NT2/D1 (cell line): ENCODE measurements at regions not wholly inside any gene's neighbourhood (a gene's known extent, or its start where the extent isn't known, plus 50 kb on each side); places are given as distances from the start of the nearest gene placed in this dataset.

Source experiments
- YY1 ChIP-seq: IDR thresholded peaks from 2 replicates; pipeline ENCODE4 v1.6.1; 2011; ENCODE audit not compliant: insufficient read length, insufficient read depth
- ZNF274 ChIP-seq: IDR thresholded peaks from 2 replicates; pipeline ENCODE4 v1.6.1; 2011; ENCODE audit warnings: mild to moderate bottlenecking, low read depth, low read length

DNA sequence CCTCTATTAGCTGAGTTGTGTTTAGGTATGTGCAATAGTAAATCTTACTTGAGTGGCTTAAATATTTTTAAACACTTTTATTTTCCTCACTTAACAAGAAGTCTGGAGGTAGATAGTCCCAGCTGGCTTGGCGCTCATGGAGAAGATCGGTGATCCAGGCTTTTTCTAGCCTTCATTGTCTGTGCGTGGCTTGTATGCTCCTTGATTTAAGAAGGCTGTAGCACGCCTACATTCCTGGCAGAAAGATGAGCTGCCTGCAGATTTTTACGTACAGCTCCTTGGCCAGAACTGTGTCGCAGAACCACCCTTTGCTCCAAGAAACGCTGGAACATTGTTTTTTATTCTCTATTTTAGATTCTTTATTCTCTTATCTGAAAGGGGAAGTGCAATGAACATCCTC is 284.1 kb downstream of the KIF20B start:
- TF ChIP-seq YY1 (no peak), ZNF274 (no peak)
